Smooth muscle cell (in vitro differentiated cells): ENCODE measurements at regions not wholly inside any gene's neighbourhood (a gene's known extent, or its start where the extent isn't known, plus 50 kb on each side); places are given as distances from the start of the nearest gene placed in this dataset.

Experiments used
- DNase-seq: peaks from one replicate; lab custom pipeline; 2025; ENCODE audit not compliant: unreplicated experiment; lab: John Stamatoyannopoulos, UW
- H2AFZ ChIP-seq: fragments of 200-600 bp; sonication (generic); 2 replicates; pipeline ENCODE4 v1.6.0; 2016; ENCODE audit warnings: antibody characterized with exemption, low read depth, mild to moderate bottlenecking
- H3F3A ChIP-seq: fragments of 200-600 bp; sonication (generic); 2 replicates; pipeline ENCODE4 v1.6.0; 2017; ENCODE audit warnings: antibody characterized with exemption, low read depth
- H3K27ac ChIP-seq: fragments of 200-600 bp; sonication (generic); 2 replicates; pipeline ENCODE4 v1.5.1; 2016; ENCODE audit warnings: low read depth, mild to moderate bottlenecking
- H3K27me3 ChIP-seq: fragments of 200-600 bp; sonication (generic); 2 replicates; pipeline ENCODE4 v1.6.1; 2016; ENCODE audit warnings: low read depth, mild to moderate bottlenecking
- H3K36me3 ChIP-seq: fragments of 200-600 bp; sonication (generic); 2 replicates; pipeline ENCODE4 v1.5.1; 2016; ENCODE audit warnings: low read depth
- H3K4me1 ChIP-seq: fragments of 200-600 bp; sonication (generic); 2 replicates; pipeline ENCODE4 v1.5.1; 2016; ENCODE audit warnings: low read depth
- H3K4me2 ChIP-seq: fragments of 200-600 bp; sonication (generic); 2 replicates; pipeline ENCODE4 v1.6.0; 2016; ENCODE audit warnings: mild to moderate bottlenecking
- H3K4me3 ChIP-seq: fragments of 200-600 bp; sonication (generic); 2 replicates; pipeline ENCODE4 v1.5.1; 2016; ENCODE audit warnings: mild to moderate bottlenecking
- H3K79me2 ChIP-seq: fragments of 200-600 bp; sonication (generic); 2 replicates; pipeline ENCODE4 v1.6.0; 2016; ENCODE audit warnings: low read depth, mild to moderate bottlenecking
- H3K9ac ChIP-seq: fragments of 200-600 bp; sonication (generic); 2 replicates; pipeline ENCODE4 v1.6.0; 2016; ENCODE audit warnings: low read depth
- H3K9me3 ChIP-seq: fragments of 200-600 bp; sonication (generic); replicated peaks from 2 replicates; pipeline ENCODE4 v1.5.1; 2016; ENCODE audit warnings: low read depth
- H4K20me1 ChIP-seq: fragments of 200-600 bp; sonication (generic); 2 replicates; pipeline ENCODE4 v1.6.0; 2016; ENCODE audit warnings: low read depth
- WGBS: methylation state at CpG from one replicate; pipeline ENCODE4 v1.1.7; 2016; ENCODE audit warnings: low lambda C conversion rate; 5-methylcytosine and 5-hydroxymethylcytosine counted together
- TF ChIP-seq, protein P1 (sequence below): fragments of 200-600 bp; sonication (generic); IDR thresholded peaks from 2 replicates; pipeline ENCODE4 v1.5.1; 2017; ENCODE audit warnings: borderline replicate concordance, mild to moderate bottlenecking, antibody characterized with exemption; ENCODE audit not compliant: insufficient read depth, poor library complexity, severe bottlenecking

- Histone ChIP-seq H3K4me2 (no peak overlapping the region), H3K27ac (no peak overlapping the region), H3K79me2 (no peaks in the 10 kb centered on the region), H3K36me3 (no peaks in the 10 kb centered on the region), H3K9me3 (no peaks in the 10 kb centered on the region), H3K4me1 (peaks cover 6% of the 10 kb centered on the region), H3K4me3 (no peak overlapping the region), H4K20me1 (no peaks in the 10 kb centered on the region), H2AFZ (no peak overlapping the region), H3F3A (peaks cover 7% of the 10 kb centered on the region), H3K27me3 (no peaks in the 10 kb centered on the region), H3K9ac (no peak overlapping the region)
- TF ChIP-seq, protein P1, sequence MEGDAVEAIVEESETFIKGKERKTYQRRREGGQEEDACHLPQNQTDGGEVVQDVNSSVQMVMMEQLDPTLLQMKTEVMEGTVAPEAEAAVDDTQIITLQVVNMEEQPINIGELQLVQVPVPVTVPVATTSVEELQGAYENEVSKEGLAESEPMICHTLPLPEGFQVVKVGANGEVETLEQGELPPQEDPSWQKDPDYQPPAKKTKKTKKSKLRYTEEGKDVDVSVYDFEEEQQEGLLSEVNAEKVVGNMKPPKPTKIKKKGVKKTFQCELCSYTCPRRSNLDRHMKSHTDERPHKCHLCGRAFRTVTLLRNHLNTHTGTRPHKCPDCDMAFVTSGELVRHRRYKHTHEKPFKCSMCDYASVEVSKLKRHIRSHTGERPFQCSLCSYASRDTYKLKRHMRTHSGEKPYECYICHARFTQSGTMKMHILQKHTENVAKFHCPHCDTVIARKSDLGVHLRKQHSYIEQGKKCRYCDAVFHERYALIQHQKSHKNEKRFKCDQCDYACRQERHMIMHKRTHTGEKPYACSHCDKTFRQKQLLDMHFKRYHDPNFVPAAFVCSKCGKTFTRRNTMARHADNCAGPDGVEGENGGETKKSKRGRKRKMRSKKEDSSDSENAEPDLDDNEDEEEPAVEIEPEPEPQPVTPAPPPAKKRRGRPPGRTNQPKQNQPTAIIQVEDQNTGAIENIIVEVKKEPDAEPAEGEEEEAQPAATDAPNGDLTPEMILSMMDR: no peak
- DNase-seq: no peak
- WGBS: 97% methylated on average over 4 of the region's 4 CpGs
Measured at GRCh38 chr4:123503698-123504363, 107.2 kb downstream of the SPRY1 start.

DNA sequence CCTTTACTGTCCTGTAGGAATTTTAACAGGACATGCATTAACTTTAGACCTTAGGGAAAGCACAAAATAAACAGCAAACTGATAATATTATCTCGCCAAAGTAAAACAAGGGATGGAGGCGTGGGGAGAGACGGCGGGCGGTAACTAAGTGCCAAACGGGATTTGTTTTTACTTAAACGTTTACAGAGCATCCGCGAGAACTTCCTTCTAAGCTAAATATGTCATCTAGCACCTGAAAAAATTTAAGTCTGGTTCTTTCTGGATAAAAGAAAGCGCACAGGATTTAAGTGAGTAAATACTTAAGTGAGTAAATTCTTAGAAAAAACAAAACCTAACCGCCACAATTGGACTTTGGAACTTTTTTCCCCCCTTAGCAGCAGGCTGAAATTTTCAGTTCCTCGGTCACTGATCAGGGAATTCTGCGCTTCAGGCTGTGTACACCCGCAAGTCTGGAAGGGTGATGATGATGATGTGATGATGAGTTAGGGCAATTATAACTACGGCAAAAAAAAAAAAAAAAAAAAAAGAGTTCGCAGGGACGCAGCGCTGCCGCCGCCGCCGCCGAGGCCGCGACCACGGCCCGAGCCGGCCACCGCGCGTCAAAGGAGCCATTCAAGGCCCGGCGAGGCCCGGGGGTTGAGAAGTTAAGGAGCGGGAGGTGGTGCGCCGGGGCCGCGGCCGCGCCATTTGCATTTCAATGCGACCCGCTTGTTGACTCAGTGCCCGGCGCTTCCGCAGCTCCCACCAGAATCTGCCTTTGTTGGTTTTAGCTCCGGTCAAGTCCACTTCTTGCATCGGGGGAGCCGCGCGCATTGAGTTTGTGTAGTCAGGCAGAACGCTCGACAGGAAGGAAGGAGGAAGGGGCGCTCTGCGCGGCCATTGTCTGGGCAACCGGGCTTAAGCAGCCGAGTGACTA, 108.8 kb downstream of the SPRY1 start:
- H3K9me3 ChIP-seq: no peaks in the 10 kb centered on the region
- TF ChIP-seq, protein P1: no peak
- H3K36me3 ChIP-seq: no peaks in the 10 kb centered on the region
- H3K4me1 ChIP-seq: peaks cover 6% of the 10 kb centered on the region
- H3K27me3 ChIP-seq: no peaks in the 10 kb centered on the region
- H3K79me2 ChIP-seq: no peaks in the 10 kb centered on the region
- H3K4me2 ChIP-seq: peak overlapping the region; percentile 80
- 3% methylated on average over 58 of the region's 58 CpGs for WGBS
- H4K20me1 ChIP-seq: no peaks in the 10 kb centered on the region
- H3F3A ChIP-seq: peaks cover 7% of the 10 kb centered on the region
- DNase-seq: peak; percentile 5
- H3K27ac ChIP-seq: no peak overlapping the region
- H3K4me3 ChIP-seq: peak overlapping the region; percentile 76
- peak overlapping the region; percentile 79 for H2AFZ ChIP-seq
- H3K9ac ChIP-seq: peak overlapping the region; percentile 37

- peaks cover 7% of the 10 kb centered on the region for H3F3A ChIP-seq
- no peaks in the 10 kb centered on the region for H4K20me1 ChIP-seq
- peaks cover 6% of the 10 kb centered on the region for H3K4me1 ChIP-seq
- no peak for DNase-seq
- H3K36me3 ChIP-seq: no peaks in the 10 kb centered on the region
- H3K27me3 ChIP-seq: no peaks in the 10 kb centered on the region
- H2AFZ ChIP-seq: peak overlapping the region; percentile 79
- no peak overlapping the region for H3K27ac ChIP-seq
- TF ChIP-seq, protein P1: no peak
- no peaks in the 10 kb centered on the region for H3K79me2 ChIP-seq
- peak overlapping the region; percentile 80 for H3K4me2 ChIP-seq
- H3K9me3 ChIP-seq: no peaks in the 10 kb centered on the region
- WGBS: 24% methylated on average over 17 of the region's 17 CpGs
- H3K9ac ChIP-seq: peak overlapping the region; percentile 37
- H3K4me3 ChIP-seq: peak overlapping the region; percentile 76
Measured at GRCh38 chr4:123506011-123506695, 109.6 kb downstream of the SPRY1 start.
